ENCODE measurements at regions not wholly inside any gene's neighbourhood (a gene's known extent, or its start where the extent isn't known, plus 50 kb on each side); places are given as distances from the start of the nearest gene placed in this dataset.

DNA sequence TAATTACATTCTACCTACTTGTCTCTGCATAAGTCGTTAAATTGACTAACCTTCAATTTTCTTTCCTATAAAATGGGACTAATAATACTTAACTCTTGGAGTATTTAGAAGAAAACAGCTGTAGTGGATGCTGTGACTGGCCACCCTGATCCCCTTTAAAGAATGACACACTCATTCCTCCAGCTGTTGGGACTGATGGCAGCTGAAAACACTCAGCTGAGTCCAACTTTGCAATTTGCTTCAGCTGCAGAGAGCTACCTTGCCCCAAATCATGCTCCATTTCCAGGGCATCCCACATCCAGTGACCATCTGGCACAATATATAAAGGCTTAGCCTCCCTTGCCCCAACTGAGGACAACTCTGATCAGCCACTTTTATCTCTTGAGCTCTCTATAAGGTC is 89.1 kb downstream of the MID1IP1 start:
- TF ChIP-seq, protein P1, sequence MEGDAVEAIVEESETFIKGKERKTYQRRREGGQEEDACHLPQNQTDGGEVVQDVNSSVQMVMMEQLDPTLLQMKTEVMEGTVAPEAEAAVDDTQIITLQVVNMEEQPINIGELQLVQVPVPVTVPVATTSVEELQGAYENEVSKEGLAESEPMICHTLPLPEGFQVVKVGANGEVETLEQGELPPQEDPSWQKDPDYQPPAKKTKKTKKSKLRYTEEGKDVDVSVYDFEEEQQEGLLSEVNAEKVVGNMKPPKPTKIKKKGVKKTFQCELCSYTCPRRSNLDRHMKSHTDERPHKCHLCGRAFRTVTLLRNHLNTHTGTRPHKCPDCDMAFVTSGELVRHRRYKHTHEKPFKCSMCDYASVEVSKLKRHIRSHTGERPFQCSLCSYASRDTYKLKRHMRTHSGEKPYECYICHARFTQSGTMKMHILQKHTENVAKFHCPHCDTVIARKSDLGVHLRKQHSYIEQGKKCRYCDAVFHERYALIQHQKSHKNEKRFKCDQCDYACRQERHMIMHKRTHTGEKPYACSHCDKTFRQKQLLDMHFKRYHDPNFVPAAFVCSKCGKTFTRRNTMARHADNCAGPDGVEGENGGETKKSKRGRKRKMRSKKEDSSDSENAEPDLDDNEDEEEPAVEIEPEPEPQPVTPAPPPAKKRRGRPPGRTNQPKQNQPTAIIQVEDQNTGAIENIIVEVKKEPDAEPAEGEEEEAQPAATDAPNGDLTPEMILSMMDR (IDR thresholded peaks at IDR 0.05): no peak
- TF ChIP-seq POLR2A (IDR thresholded peaks at IDR 0.05): no peak
